Jurkat, Clone E6-1 (cell line): ENCODE measurements at regions not wholly inside any gene's neighbourhood (a gene's known extent, or its start where the extent isn't known, plus 50 kb on each side); places are given as distances from the start of the nearest gene placed in this dataset.

Experiments used
- DNase-seq: peaks from one replicate; pipeline ENCODE4 v3.0.0-alpha.2; 2011; ENCODE audit warnings: low read depth, low spot score
- H3K4me3 ChIP-seq: 2 replicates; pipeline ENCODE4 v1.5.1; 2011; ENCODE audit warnings: mild to moderate bottlenecking, low read length, control low read depth, moderate library complexity

DNA sequence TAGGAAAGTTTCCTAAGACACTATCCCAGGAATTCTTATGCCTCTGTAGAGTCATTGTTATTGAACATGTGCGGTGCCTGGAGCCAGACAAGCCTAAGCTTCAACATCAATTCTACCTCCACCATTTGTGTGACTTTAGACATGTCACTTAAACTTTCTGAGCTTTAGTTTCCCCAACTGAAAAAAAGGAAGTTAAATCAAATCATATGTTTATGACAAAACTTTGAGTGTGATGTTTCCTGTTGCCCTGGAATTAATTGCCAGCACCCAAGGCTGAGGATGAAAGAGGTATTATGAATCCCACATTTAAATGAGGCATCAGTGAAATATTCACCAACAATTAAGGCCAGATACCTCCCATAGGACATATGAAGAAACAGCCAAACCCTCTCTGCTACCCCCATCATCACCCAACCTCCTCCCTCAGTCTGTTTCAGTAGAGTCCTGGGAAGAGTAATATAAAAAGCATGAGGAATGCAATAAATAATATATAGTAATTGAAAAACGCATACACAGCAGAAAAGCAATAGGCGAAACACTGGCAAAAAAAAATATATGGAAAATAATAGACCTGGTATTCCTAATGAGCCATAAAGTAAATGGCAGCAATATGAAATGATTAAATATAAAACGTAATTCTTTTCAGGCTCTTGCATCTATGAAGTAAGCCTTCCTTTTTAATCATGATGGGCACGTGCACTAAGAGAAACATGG lies 182.0 kb upstream of the DCN start:
- no peak for DNase-seq
- no peak overlapping the region for H3K4me3 ChIP-seq

DNA sequence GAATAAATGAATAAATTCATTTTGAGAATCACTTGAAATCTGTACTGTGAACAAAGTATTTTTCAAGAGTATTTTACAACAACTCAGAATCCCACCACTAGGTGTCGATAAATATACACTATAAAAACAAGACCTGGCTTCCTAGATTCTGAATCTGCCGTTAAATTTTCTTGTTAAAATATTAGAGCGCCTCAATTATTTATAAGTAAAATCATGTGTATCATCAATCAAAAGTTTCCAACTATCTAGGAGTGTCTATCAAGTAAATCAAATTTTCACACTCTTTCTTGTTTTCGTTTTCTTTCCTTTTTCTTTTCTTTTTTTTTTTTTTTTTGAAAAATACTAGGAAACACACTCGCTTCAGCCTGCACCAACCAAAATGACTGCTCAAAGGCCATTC lies 179.2 kb upstream of the DCN start:
- DNase-seq, result peak; percentile 35
- H3K4me3 ChIP-seq, result no peak overlapping the region

DNA sequence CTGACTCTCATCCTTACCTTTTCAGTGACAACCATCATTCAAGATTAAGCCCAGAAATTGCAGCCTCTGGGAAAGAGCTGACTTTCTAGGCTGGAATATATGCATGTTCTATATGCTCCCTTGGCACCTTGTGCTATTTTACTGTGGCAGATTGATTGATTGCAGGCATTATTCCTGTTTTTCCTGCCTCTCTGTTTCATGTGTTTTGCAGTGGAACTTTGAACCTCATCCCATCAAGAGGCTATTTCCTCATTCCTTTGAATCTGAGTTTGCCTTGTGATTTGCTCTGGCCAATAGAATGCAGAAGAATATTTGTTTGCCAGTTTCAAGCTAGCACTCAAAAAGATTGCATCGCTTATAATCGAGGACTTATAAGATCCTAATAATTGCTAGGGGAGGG lies 174.8 kb upstream of the DCN start:
- no peak for DNase-seq
- H3K4me3 ChIP-seq, result no peak overlapping the region

DNA sequence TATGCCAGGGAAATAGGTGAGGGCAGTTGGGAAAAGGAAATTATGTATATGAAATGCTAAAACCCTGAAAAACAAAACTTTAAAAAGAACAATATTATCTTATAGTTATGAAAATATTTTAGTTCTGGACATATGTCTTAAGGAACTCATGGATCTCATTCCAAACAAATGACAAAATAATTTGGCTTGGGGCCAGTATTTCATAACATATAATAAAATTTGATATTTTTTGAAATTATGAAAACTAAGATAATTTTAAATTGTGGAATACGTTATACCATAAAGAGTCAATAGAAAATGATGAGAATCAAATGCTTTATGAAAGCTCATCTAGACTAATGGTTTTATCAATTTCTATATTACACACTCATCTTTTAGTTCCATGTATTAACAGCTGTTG lies 173.8 kb upstream of the DCN start:
- no peak for DNase-seq
- H3K4me3 ChIP-seq, result no peak overlapping the region

DNA sequence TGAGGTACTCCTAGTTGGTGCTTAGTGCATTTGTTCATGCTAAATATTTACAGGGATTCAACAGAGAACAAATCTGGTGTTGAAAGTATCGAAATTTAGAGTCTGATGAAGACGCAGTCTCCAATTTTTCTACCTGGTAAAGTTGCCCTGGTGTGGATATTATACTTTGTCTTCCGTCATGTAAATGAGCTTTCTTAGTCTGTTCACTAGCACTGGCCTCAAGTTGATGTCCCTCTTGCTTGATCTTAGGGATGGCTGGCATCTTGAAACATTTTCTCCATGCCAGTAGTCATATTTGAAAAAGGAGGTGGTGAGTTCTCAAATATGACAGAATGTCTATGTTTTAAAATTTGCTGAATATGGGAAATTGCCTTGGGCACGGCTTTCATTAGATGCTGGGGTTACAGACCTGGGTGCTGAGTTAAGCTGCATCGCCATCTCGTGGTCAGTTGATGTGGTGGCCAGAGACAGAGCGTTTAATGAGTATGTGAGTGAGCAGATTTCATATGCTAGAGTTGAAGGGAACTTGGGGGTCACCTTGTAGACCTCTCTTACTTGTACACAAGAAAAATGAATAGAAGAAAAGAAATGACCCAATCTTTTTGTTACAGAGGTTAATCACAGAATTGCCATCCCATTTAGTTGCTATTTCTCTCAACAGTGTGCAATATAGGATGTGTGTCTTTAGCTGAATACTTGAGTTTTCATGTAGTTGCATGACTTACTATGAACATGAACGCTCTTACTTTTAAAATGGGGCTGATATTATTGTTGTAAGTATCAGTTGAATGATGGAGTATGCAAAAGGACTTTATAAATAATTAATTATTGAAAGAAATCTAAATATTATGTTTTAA lies 172.8 kb upstream of the DCN start:
- DNase-seq, result peak; percentile 26
- no peak overlapping the region for H3K4me3 ChIP-seq

DNA sequence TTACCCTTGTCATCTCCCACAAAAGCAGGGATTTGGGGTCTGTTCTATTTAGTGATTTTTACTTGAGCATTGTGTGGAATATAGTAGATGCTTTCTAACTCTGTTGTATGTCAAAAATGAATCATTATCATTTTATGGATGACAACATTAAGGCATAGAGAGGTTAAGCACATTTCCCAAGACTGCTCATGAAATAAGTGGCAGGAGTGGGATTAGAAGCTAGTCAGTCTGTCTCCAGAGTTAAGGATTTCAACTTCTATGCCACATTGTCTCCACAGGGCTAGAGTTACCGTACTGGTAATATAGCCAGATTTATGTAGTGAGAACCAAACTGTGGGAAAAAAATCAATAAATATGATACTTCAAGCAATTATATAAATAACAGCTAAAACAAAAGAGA lies 170.6 kb upstream of the DCN start:
- DNase-seq, result no peak
- no peak overlapping the region for H3K4me3 ChIP-seq

DNA sequence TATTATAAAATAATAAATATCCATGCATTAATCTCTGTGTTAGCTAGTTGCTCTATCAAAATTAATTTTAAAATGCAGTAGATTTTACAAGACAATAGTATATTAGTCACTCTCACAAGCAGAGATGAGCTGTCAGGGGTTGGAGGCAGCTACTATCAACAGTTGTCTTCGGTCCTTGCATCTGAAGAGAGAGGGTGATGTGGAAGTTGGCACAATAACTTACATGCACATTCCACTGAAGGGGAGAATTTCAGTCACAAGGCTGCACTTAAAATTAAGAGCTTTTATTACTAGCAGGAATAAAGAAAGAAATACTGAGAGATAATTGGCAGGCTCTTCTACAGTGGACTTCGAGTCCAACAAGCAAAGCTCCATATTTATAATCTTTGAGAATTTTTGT lies 166.9 kb upstream of the DCN start:
- no peak for DNase-seq
- H3K4me3 ChIP-seq, result no peak overlapping the region

DNA sequence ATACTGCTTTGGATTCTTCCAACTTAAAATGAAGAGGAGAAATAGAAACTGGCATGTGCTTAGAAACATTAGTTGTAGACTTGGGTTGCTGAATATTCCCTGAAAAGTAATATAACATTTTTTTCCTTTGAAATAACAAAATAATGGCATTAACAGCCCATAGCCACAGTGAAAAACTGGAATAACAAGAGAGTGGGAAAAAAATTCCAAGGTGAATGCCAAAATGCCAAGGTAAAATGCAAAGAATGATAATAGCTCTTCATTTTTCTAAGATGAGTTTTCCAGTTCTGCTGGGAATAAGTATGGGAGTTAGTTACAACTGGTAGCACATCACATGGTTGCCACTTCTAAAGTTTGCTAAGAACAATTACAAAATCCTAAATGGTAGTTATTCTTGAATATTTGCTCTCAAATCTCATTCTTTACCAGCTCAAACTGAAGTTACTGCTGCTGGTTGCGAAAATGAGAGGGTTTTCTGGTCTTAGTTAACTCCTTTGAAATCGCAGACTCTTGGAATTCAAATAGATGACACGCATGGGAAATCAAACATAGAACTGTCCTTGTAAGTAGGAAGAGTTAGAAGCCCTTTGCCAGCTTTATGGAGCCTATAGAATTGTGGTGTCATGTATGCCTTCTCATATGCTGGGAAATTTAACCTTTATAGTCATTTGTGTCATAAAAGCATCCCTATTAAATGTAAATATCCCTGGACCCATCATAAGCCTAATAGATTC lies 165.0 kb upstream of the DCN start:
- no peak overlapping the region for H3K4me3 ChIP-seq
- DNase-seq, result no peak

DNA sequence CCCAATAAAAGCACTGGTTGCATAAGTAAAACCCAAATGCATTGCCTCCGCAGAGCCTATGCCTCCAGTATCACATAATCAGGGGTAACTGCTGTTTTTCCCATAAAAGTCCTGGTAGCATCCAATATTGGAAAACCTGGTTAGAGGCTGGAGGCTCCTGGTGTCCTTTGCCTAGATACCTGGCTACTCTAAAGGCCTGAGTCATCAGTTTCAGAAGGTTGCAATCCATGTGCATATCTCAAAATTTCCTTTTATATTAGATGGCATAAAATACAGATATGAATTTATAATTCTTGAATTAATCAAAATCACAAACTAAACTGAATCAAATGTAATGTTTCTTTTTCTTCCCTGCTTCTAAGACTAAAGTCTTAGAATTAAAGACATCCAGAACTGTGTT lies 164.2 kb upstream of the DCN start:
- no peak overlapping the region for H3K4me3 ChIP-seq
- DNase-seq, result no peak

DNA sequence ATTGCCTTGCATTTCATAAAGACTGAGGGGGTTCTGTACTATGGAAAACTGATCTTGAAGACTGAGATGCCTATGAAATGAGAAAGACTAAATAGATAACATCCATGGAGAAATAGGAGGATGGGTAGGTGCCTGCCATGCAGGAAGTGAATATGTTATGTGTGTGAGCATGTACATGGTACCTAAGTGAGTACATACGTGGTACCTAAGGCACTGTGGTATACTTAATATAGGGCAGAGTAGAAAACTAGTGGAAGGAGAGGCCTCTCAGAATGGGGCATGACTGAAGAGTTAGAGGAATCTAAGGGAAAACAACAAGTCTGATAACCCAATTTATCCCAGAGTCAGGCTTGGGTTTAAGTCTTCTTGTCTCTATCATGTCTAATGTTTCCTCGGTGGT lies 161.8 kb upstream of the DCN start:
- H3K4me3 ChIP-seq, result no peak overlapping the region
- DNase-seq, result no peak

DNA sequence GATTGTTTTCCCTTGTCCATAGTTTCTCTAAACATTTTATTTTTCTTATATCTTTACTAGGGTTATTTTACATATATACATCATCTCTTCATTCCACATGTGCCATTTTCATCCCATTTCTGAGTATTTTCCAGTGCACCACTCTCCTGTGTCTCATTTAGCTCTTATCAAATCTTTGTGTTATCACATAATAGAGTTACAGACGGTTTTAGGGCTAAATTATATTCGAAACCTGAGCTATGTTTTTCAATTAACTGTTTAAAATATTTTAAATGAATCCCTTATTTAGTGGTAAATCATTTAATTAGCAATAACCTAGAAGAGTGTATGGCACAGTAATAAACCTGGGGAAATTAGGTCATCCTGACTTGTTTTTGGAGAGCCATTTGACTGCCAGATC lies 160.4 kb upstream of the DCN start:
- no peak overlapping the region for H3K4me3 ChIP-seq
- no peak for DNase-seq

DNA sequence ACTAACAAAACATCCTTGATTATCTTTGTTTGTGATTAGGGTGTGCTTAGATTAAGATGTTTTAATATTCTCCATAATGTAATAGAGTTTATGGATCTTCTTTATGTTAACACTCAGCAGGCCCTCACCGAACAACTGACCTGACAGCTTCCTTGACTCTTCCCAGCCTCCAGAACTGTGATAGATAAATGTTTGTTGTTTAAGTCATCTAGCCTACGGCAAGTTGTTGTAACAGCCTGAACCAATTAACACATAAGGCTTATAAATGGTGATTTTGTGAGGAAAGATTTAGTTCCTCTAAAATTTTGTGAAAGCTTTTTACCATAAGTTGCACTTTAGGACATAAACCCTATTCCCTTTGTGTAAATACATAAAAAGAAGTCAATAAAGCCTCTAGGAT lies 156.5 kb upstream of the DCN start:
- no peak for DNase-seq
- H3K4me3 ChIP-seq, result no peak overlapping the region

DNA sequence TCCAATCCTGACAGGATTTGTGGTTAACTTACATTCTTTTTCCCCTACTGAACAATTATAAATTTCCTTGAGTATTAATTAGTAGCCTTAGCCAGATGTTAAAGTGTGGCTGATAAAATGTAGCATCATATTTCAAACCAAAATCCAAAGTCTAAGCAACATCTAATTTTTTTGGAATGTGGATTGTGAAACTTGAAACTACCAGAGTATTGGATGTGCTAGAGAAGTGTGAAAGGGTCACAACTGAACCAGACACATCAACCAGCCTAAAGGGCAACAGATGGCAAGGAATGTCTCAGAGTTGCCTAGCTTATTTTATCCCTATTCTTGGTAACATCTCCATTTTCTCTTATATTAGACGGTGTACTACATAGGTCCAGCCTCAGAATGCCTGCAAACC lies 153.1 kb upstream of the DCN start:
- DNase-seq, result no peak

DNA sequence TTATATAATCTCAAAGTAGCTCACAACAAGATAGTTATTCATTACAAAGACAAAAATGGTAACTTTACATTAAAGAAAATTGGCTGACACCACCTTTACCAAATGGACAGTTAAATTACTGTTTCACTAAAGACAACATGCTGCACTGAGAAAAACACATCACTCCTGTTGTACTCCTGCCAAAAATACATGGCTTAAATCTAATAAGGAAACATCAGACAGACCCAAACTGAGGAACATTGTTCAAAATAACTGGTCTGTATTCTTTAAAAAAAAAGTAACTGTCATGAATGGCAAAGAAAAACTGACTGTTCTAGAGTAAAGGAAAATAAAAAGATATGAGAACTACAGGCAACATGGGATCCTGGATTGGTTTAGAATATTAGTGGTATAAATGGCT lies 151.3 kb upstream of the DCN start:
- H3K4me3 ChIP-seq, result no peak overlapping the region
- DNase-seq, result no peak

More for the DNA sequence above, 153.1 kb upstream of the DCN start:
- H3K4me3 ChIP-seq, result no peak overlapping the region

DNA sequence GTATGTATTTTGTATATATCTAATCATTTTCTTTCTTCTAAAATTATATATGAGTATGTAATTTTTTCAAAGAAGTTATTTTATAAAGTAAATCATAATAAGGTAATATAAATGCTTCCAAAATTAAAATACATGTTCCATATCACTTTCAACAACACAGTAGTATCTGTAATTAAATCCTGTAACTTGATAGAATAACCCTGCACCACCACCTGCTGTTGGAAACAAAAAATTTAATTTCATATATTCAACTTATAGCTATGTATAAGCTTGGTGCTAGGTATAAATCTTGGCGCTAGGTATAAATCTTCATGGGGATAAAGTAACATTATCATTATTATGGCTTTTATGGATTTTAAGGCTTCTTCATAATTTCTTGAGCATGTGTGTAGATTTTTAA lies 149.7 kb upstream of the DCN start:
- no peak for DNase-seq
- no peak overlapping the region for H3K4me3 ChIP-seq

DNA sequence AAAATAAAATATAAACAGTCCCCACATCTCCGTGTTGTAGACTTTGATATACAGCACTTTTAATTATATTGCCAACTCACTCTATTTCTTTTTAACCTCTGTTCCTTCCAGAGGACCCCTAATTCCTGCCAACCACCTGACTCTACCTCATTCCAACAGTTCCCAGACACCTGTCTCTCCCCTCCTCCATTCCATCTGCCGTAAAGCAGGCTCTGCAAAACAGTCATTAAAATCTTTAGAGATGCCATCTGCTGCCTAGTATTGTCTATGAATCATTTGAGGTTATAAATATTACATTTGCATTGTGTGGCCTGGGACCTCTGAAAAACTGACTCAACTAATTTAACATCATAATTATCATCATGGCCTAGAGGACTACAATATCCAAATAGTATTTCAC lies 148.8 kb upstream of the DCN start:
- H3K4me3 ChIP-seq, result no peak overlapping the region
- DNase-seq, result no peak

DNA sequence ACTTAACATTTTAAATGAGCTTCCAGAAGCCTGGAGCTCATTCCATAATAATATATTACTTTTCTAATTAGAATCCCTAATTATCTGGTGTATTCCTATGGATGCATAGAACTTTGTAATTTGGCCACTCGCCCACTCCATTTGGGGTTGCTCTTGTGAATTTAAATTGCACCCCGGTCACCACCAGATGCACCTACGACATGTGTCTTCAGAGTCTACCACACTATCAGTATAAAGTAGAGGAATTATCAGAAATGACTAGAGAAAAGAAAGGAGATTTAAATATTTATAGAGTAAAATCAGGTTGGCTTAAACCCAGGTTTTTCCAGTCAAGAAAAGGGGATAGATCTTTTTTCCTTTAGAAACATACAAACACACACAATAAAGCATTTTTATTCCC lies 145.8 kb upstream of the DCN start:
- H3K4me3 ChIP-seq, result no peak overlapping the region
- no peak for DNase-seq

DNA sequence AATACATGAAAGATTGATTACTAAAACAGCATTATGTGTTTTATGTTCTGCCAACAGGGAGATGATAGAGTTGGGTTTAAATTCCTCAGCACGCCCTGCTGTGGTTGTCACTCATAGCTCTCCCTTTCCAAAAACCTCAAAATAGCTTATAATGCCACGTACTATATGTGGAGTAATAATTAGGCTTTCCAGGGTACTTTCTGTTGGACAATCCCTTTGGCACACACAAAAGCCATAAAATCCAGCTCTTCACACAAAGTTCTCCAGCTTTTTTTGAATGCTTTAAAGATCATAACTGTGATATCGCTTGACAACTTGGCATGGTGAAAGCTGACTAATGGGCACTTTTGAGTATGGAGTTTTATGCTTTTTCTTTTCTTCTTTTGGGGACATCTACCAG lies 145.3 kb upstream of the DCN start:
- no peak overlapping the region for H3K4me3 ChIP-seq
- DNase-seq, result no peak

DNA sequence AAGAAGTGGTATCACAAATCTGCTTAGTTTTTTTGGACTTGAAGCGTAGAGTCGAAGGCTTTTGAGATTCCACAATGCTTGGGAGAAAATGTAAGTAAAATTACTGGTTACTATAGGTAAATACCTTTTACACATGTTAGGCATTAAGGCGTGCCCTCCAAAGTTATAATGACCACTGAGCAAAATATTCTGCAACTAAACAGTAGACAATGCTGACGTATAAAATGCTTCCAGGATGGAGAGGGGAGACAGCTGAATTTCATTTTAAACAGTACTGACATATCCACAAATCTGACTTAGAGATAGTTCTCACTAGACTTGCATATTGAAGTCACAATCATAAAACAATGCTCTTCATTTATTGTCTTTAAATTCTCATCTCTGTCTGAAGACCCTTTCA lies 144.5 kb upstream of the DCN start:
- no peak overlapping the region for H3K4me3 ChIP-seq
- no peak for DNase-seq
